ENCODE measurements at regions not wholly inside any gene's neighbourhood (a gene's known extent, or its start where the extent isn't known, plus 50 kb on each side); places are given as distances from the start of the nearest gene placed in this dataset.

GRCh38 chr4:22091352-22091717, 142.8 kb upstream of the KCNIP4 start:
- no peaks in the 10 kb centered on the region for H3K79me2 ChIP-seq (ENCODE audit: control insufficient read depth, insufficient read depth, low read length)
- no peaks in the 10 kb centered on the region for H3K9me1 ChIP-seq (replicated peaks; ENCODE audit: control insufficient read depth, extremely low read depth, insufficient read depth, low read length)
- no peaks in the 10 kb centered on the region for H4K20me1 ChIP-seq (replicated peaks; ENCODE audit: control insufficient read depth, extremely low read depth, insufficient read depth, low read length)
- no peaks in the 10 kb centered on the region for H3K36me3 ChIP-seq (ENCODE audit: control insufficient read depth in 2 of 2, extremely low read depth in 1 of 2, insufficient read depth in 2 of 2, low read length in 2 of 2)
- FAIRE-seq, result no peak
- intact Hi-C loops (cut with micrococcal nuclease) (no loop called here), dilution Hi-C loops (cut with MboI; ENCODE audit: extremely low pct_ligation_motif_present, low sequenced_read_pairs) (no loop called here)
- H3K4me1 ChIP-seq (ENCODE audit: control insufficient read depth, extremely low read depth, insufficient read depth, low read length), result no peaks in the 10 kb centered on the region
- H3K9ac ChIP-seq (replicated peaks; ENCODE audit: extremely low read depth, insufficient read depth, low read length), result no peak overlapping the region
- no peak for DNase-seq (ENCODE audit: low read depth, low spot score)
- no peaks in the 10 kb centered on the region for H3K27me3 ChIP-seq (ENCODE audit: control insufficient read depth in 2 of 2, insufficient read depth in 2 of 2, low read length in 2 of 2)
- no TSS peak for BruUV-seq (replicated peaks)
- no peak overlapping the region for H3K4me2 ChIP-seq (ENCODE audit: insufficient read depth, low read length)
- H3K4me3 ChIP-seq (replicated peaks in 1 of 3; ENCODE audit: insufficient read depth in 1 of 3, low read depth in 1 of 3, low read length in 3 of 3), result no peak overlapping the region
- H3K9me3 ChIP-seq (replicated peaks; ENCODE audit: control insufficient read depth, insufficient read depth, low read length), result peaks cover 2% of the 10 kb centered on the region
- no peak overlapping the region for H2AFZ ChIP-seq (ENCODE audit: low read depth, low read length)
- ChIA-PET POLR2A (no interaction called here), CTCF (no interaction called here)
- no peak overlapping the region for H3K27ac ChIP-seq (ENCODE audit: insufficient read depth, low read depth, low read length)
- TF ChIP-seq MAX (IDR thresholded peaks at IDR 0.05; ENCODE audit: insufficient read depth, insufficient read length), result no peak
- no peak for TF ChIP-seq GATA2 (IDR thresholded peaks at IDR 0.05; ENCODE audit: insufficient read depth, insufficient read length, low read depth, low read length)
- TF ChIP-seq JUN (IDR thresholded peaks at IDR 0.05; ENCODE audit: borderline replicate concordance, insufficient read depth, insufficient read length, low read depth), result no peak
- no peak for TF ChIP-seq POLR2A (IDR thresholded peaks at IDR 0.05; ENCODE audit: low read depth, low read length)
- TF ChIP-seq EZH2 (IDR thresholded peaks at IDR 0.05; ENCODE audit: borderline replicate concordance, low read depth, low read length, severe bottlenecking), result no peak
- no peak for TF ChIP-seq POLR2AphosphoS5 (IDR thresholded peaks at IDR 0.05; ENCODE audit: insufficient read depth, low read depth, low read length)
- TF ChIP-seq CTCF (IDR thresholded peaks at IDR 0.05; ENCODE audit: extremely low read depth in 1 of 2, insufficient read depth in 1 of 2, low read depth in 1 of 2, low read length in 2 of 2), result no peak
- TF ChIP-seq FOS (IDR thresholded peaks at IDR 0.05; ENCODE audit: borderline replicate concordance, insufficient read depth, low read length), result no peak
- TF ChIP-seq MYC (IDR thresholded peaks at IDR 0.05; ENCODE audit: low read depth, low read length), result no peak

Data from endothelial cell of umbilical vein (primary cell).